Esophagus muscularis mucosa (tissue), 3 donors: ENCODE measurements at regions not wholly inside any gene's neighbourhood (a gene's known extent, or its start where the extent isn't known, plus 50 kb on each side); places are given as distances from the start of the nearest gene placed in this dataset.

Experiments used
- CTCF ChIP-seq, 3 experiments: fragments of 200-600 bp in 2 of 3; fragments of 450-650 bp in 1 of 3; sonication (generic) in 2 of 3; IDR thresholded peaks; one replicate each; pipeline ENCODE4 v1.5.1; 2017 to 2019; ENCODE audit warnings: antibody characterized with exemption in 3 of 3, mild to moderate bottlenecking in 2 of 3, moderate library complexity in 1 of 3
- POLR2A ChIP-seq: fragments of 450-650 bp; IDR thresholded peaks from one replicate; pipeline ENCODE4 v1.6.1; 2017; ENCODE audit warnings: antibody characterized with exemption, moderate library complexity, mild to moderate bottlenecking, low read depth

DNA sequence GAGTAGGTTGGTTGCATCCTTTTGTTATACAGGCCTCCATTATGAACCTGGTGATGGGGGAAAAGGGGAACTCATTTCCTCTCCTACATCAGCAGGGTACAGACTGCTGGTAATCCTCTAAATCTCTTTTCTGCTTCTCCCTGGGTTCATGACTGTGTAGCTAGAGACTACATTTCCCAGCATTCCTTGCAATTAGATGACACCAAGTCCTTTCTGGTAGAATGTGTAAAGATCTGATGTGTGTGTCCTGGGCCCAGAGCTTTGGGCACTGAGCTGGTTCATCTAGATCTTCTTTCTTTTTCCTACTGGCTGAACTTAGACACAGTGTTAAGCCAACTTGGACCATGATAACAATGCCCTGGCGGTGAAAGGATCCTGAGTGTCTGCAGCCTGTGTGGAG is 104.7 kb upstream of the IFNGR1 start:
- TF ChIP-seq CTCF (IDR thresholded peaks at IDR 0.05) = no peak
- TF ChIP-seq POLR2A = no peak
